ENCODE measurements at regions not wholly inside any gene's neighbourhood (a gene's known extent, or its start where the extent isn't known, plus 50 kb on each side); places are given as distances from the start of the nearest gene placed in this dataset.

DNA sequence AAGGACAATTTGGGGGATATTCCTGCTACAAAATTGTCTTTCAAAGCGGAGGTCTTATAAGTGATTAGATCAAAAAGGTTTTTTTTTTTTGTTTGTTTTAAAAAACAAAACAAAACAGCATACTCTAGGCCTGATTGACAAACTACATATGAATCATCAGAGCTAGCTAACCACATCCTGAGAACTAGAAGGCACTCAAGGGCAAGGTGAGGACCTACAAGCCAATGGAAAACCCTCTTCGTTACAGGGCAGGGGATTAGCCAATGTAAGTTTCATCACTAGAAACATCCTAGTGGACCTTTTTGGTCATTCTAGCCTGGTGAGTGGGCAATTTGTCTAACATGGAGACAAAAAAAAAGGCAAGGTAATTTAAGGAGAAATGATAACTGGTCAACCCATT is 428.6 kb downstream of the RFC3 start:
- TF ChIP-seq, protein P1, sequence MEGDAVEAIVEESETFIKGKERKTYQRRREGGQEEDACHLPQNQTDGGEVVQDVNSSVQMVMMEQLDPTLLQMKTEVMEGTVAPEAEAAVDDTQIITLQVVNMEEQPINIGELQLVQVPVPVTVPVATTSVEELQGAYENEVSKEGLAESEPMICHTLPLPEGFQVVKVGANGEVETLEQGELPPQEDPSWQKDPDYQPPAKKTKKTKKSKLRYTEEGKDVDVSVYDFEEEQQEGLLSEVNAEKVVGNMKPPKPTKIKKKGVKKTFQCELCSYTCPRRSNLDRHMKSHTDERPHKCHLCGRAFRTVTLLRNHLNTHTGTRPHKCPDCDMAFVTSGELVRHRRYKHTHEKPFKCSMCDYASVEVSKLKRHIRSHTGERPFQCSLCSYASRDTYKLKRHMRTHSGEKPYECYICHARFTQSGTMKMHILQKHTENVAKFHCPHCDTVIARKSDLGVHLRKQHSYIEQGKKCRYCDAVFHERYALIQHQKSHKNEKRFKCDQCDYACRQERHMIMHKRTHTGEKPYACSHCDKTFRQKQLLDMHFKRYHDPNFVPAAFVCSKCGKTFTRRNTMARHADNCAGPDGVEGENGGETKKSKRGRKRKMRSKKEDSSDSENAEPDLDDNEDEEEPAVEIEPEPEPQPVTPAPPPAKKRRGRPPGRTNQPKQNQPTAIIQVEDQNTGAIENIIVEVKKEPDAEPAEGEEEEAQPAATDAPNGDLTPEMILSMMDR (IDR thresholded peaks at IDR 0.05) = no peak
- no peak for TF ChIP-seq POLR2A (IDR thresholded peaks at IDR 0.05)

Measured in testis (tissue), 2 donors.